IPS-18a (cell line): ENCODE measurements at regions not wholly inside any gene's neighbourhood (a gene's known extent, or its start where the extent isn't known, plus 50 kb on each side); places are given as distances from the start of the nearest gene placed in this dataset.
"Not testable (repeated sequence)": the region's sequence is repeated elsewhere in the genome, so short reads cannot be mapped to it uniquely, and the experiment has no call there.

Source experiments
- H3K27ac ChIP-seq: one replicate; pipeline ENCODE4 v1.5.1; 2013; ENCODE audit warnings: low read length
- H3K27me3 ChIP-seq: one replicate; pipeline ENCODE4 v1.6.1; 2013; ENCODE audit warnings: mild to moderate bottlenecking, low read length; ENCODE audit not compliant: control insufficient read depth, insufficient read depth
- H3K36me3 ChIP-seq: one replicate; pipeline ENCODE4 v1.6.1; 2013; ENCODE audit warnings: low read depth, low read length; ENCODE audit not compliant: control insufficient read depth
- H3K4me1 ChIP-seq: one replicate; pipeline ENCODE4 v1.6.1; 2013; ENCODE audit warnings: low read depth, low read length; ENCODE audit not compliant: control insufficient read depth
- H3K4me3 ChIP-seq: one replicate; pipeline ENCODE4 v1.5.1; 2013; ENCODE audit warnings: low read length
- H3K9ac ChIP-seq: one replicate; pipeline ENCODE4 v1.6.1; 2013; ENCODE audit warnings: mild to moderate bottlenecking, low read length, moderate library complexity
- H3K9me3 ChIP-seq: one replicate; pipeline ENCODE4 v1.6.1; 2013; ENCODE audit warnings: low read depth, low read length; ENCODE audit not compliant: control insufficient read depth

DNA sequence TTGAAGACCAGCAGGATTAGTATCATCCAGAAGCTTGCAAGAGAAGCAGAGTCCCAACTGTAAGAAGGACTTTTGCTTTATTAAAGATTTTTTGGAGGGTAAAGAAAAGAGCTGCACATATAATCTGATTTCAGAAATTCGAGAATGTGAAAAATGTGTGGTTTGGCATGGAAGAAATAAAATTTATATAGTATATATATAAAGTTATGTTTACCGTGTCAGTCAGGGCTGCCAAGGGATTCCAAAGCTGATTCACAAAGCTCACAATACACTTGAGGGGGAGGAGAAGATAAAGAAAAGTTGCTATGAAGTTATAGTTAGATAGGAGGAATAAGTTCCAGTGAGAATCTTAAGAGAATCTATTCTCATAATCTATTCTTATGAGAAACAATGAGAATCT lies 231.8 kb upstream of the CACNA2D1 start:
- Histone ChIP-seq H3K9me3 (no peaks in the 10 kb centered on the region), H3K27ac (no peak overlapping the region), H3K4me1 (peaks cover 8% of the 10 kb centered on the region), H3K36me3 (no peaks in the 10 kb centered on the region), H3K27me3 (no peaks in the 10 kb centered on the region), H3K9ac (no peak overlapping the region), H3K4me3 (no peak overlapping the region)

- Histone ChIP-seq H3K9me3 (no peaks in the 10 kb centered on the region), H3K4me3 (no peak overlapping the region), H3K4me1 (peaks cover 8% of the 10 kb centered on the region), H3K27me3 (no peaks in the 10 kb centered on the region), H3K9ac (no peak overlapping the region), H3K36me3 (no peaks in the 10 kb centered on the region), H3K27ac (no peak overlapping the region)
Observed at GRCh38 chr7:82674268-82674667, 230.7 kb upstream of the CACNA2D1 start.

- Histone ChIP-seq H3K36me3 (no peaks in the 10 kb centered on the region), H3K4me3 (no peak overlapping the region), H3K27ac (no peak overlapping the region), H3K4me1 (no peaks in the 10 kb centered on the region), H3K9me3 (no peaks in the 10 kb centered on the region), H3K9ac (no peak overlapping the region), H3K27me3 (no peaks in the 10 kb centered on the region)
Observed at GRCh38 chr7:82672078-82672477, 228.5 kb upstream of the CACNA2D1 start.

- Histone ChIP-seq H3K36me3 (no peaks in the 10 kb centered on the region), H3K27ac (no peak overlapping the region), H3K4me3 (no peak overlapping the region), H3K4me1 (no peaks in the 10 kb centered on the region), H3K9ac (no peak overlapping the region), H3K9me3 (no peaks in the 10 kb centered on the region), H3K27me3 (no peaks in the 10 kb centered on the region)
Observed at GRCh38 chr7:82669141-82669540, 225.6 kb upstream of the CACNA2D1 start.

DNA sequence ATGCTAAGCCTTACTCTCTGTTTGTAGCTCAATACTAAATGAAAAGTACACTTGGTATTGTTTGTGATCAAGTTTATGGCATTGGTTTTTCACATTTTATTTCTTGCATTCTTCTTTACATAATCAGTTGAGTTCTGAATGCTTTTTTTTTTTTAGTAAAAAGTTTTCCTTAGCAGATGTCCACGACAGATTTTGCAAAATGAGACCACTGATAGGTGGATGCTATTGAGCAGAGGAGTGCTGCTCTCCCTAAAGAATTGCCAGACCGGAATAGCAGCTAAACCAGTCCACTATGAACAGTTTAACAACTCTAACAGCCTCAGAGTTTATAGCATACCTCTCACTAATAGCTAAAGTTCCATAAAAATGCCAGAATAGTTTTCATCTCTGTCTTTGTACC lies 225.1 kb upstream of the CACNA2D1 start:
- no peak overlapping the region for H3K4me3 ChIP-seq
- H3K27ac ChIP-seq: no peak overlapping the region
- H3K9ac ChIP-seq: no peak overlapping the region
- no peaks in the 10 kb centered on the region for H3K9me3 ChIP-seq
- no peaks in the 10 kb centered on the region for H3K4me1 ChIP-seq
- H3K27me3 ChIP-seq: no peaks in the 10 kb centered on the region
- H3K36me3 ChIP-seq: no peaks in the 10 kb centered on the region

DNA sequence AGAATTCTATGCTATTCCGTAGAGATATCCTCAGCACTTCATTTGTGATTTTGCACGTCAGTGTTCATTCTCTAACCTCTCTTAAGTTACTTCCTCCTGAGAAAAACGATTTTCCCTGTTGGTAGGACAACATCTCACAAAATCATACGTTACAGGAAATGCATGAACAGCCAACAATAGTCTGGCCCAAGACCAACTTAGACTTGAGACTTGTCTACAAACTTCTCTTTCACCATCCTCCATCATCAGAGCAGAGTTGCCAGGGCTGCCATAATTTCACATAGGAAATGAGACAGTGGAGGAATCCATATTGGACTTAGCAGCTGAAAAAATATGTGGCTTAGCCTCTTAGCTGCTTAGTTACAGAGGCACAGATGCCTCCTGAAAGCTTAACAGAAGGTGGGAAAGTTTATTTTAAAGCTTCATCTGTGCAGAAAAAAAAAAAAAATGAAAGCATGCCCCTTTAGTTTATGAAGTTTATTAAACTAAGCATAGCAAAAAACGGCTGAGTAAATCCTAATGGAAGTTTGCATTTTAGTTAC lies 222.5 kb upstream of the CACNA2D1 start:
- H3K9me3 ChIP-seq: no peaks in the 10 kb centered on the region
- no peak overlapping the region for H3K4me3 ChIP-seq
- no peaks in the 10 kb centered on the region for H3K4me1 ChIP-seq
- no peaks in the 10 kb centered on the region for H3K36me3 ChIP-seq
- H3K27ac ChIP-seq: no peak overlapping the region
- no peaks in the 10 kb centered on the region for H3K27me3 ChIP-seq
- no peak overlapping the region for H3K9ac ChIP-seq

DNA sequence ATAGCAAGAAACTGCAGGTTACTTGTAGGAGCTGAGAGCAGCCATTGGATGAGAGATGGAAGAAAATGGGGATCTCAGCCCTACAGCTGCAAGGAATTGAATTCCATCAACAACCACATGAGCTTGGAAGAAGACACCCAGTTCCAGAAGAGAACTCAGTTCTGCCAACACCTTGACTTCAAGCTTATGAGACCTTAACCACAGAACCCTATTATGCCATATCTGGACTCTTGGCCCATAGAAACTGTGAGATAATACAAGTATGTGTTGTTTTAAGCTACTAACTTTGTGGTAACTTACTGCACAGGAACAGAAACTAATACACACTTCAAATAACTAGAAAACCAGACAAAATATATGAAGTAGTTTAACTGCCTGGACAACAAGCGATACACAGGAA lies 212.4 kb upstream of the CACNA2D1 start:
- Histone ChIP-seq H3K4me3 (no peak overlapping the region), H3K27me3 (no peaks in the 10 kb centered on the region), H3K4me1 (no peaks in the 10 kb centered on the region), H3K36me3 (no peaks in the 10 kb centered on the region), H3K9ac (no peak overlapping the region), H3K9me3 (no peaks in the 10 kb centered on the region), H3K27ac (no peak overlapping the region)

GRCh38 chr7:82650095-82650494 lies 206.5 kb upstream of the CACNA2D1 start:
- H3K27me3 ChIP-seq, H3K9me3 ChIP-seq, H3K36me3 ChIP-seq, H3K9ac ChIP-seq, H3K4me1 ChIP-seq, H3K27ac ChIP-seq, H3K4me3 ChIP-seq: not testable (repeated sequence)

GRCh38 chr7:82633592-82633991 lies 190.0 kb upstream of the CACNA2D1 start:
- Histone ChIP-seq H3K4me1 (no peaks in the 10 kb centered on the region), H3K9ac (no peak overlapping the region), H3K9me3 (no peaks in the 10 kb centered on the region), H3K27ac (no peak overlapping the region), H3K4me3 (no peak overlapping the region), H3K27me3 (no peaks in the 10 kb centered on the region), H3K36me3 (no peaks in the 10 kb centered on the region)

- Histone ChIP-seq H3K9ac (no peak overlapping the region), H3K27ac (no peak overlapping the region), H3K9me3 (no peaks in the 10 kb centered on the region), H3K4me1 (no peaks in the 10 kb centered on the region), H3K36me3 (no peaks in the 10 kb centered on the region), H3K4me3 (no peak overlapping the region), H3K27me3 (no peaks in the 10 kb centered on the region)
Observed at GRCh38 chr7:82631998-82632397, 188.4 kb upstream of the CACNA2D1 start.

- Histone ChIP-seq H3K9me3 (no peaks in the 10 kb centered on the region), H3K27ac (no peak overlapping the region), H3K9ac (no peak overlapping the region), H3K27me3 (no peaks in the 10 kb centered on the region), H3K4me1 (no peaks in the 10 kb centered on the region), H3K36me3 (no peaks in the 10 kb centered on the region), H3K4me3 (no peak overlapping the region)
Observed at GRCh38 chr7:82629583-82629982, 186.0 kb upstream of the CACNA2D1 start.

- Histone ChIP-seq H3K36me3 (no peaks in the 10 kb centered on the region), H3K4me1 (no peaks in the 10 kb centered on the region), H3K9ac (no peak overlapping the region)
Observed at GRCh38 chr7:82625377-82625776, 181.8 kb upstream of the CACNA2D1 start.

More at GRCh38 chr7:82625377-82625776, 181.8 kb upstream of the CACNA2D1 start:
- H3K4me3 ChIP-seq: no peak overlapping the region
- H3K27ac ChIP-seq: no peak overlapping the region
- no peaks in the 10 kb centered on the region for H3K27me3 ChIP-seq
- H3K9me3 ChIP-seq: no peaks in the 10 kb centered on the region
